Putamen (tissue), 1 donor: ENCODE measurements at regions not wholly inside any gene's neighbourhood (a gene's known extent, or its start where the extent isn't known, plus 50 kb on each side); places are given as distances from the start of the nearest gene placed in this dataset.
A peak's percentile ranks its signal among the peaks of the same experiment; 100 is the strongest.

ENCODE experiments used
- DNase-seq: peaks from one replicate; pipeline ENCODE4 v3.0.0-alpha.2; 2016; ENCODE audit warnings: low spot score

GRCh38 chr7:119102291-119102690 is 877.8 kb downstream of the ANKRD7 start:
- DNase-seq: no peak

- DNase-seq: no peak
Measured at GRCh38 chr7:119105381-119105780, 880.9 kb downstream of the ANKRD7 start.

GRCh38 chr7:119123326-119123725 is 898.8 kb downstream of the ANKRD7 start:
- DNase-seq: no peak

GRCh38 chr7:119127706-119128105 is 903.2 kb downstream of the ANKRD7 start:
- no peak for DNase-seq

- no peak for DNase-seq
Measured at GRCh38 chr7:119132436-119132835, 907.9 kb downstream of the ANKRD7 start.

GRCh38 chr7:119167431-119167830 is 942.9 kb downstream of the ANKRD7 start:
- no peak for DNase-seq

- no peak for DNase-seq
Measured at GRCh38 chr7:119172043-119172442, 947.5 kb downstream of the ANKRD7 start.

GRCh38 chr7:119175911-119176627 is 951.6 kb downstream of the ANKRD7 start:
- DNase-seq: peak; percentile 47

GRCh38 chr7:119177863-119178262 is 953.4 kb downstream of the ANKRD7 start:
- no peak for DNase-seq

GRCh38 chr7:119184124-119184788 is 959.8 kb downstream of the ANKRD7 start:
- DNase-seq: no peak

- no peak for DNase-seq
Measured at GRCh38 chr7:119196183-119196582, 971.7 kb downstream of the ANKRD7 start.

GRCh38 chr7:119197172-119197876 is 972.8 kb downstream of the ANKRD7 start:
- no peak for DNase-seq

GRCh38 chr7:119197877-119198527 is 973.5 kb downstream of the ANKRD7 start:
- DNase-seq: peak; percentile 5

- no peak for DNase-seq
Measured at GRCh38 chr7:119219663-119220062, 995.2 kb downstream of the ANKRD7 start.

GRCh38 chr7:119223930-119224329 is 999.4 kb downstream of the ANKRD7 start:
- no peak for DNase-seq

GRCh38 chr7:119228482-119228881 is 1004.0 kb downstream of the ANKRD7 start:
- DNase-seq: no peak

- no peak for DNase-seq
Measured at GRCh38 chr7:119232091-119232490, 1007.6 kb downstream of the ANKRD7 start.

GRCh38 chr7:119233015-119233414 is 1008.5 kb downstream of the ANKRD7 start:
- no peak for DNase-seq

GRCh38 chr7:119252962-119253361 is 1020.0 kb upstream of the KCND2 start:
- DNase-seq: no peak

GRCh38 chr7:119254742-119255141 is 1018.2 kb upstream of the KCND2 start:
- DNase-seq: no peak

GRCh38 chr7:119256001-119256400 is 1017.0 kb upstream of the KCND2 start:
- no peak for DNase-seq

GRCh38 chr7:119256446-119257131 is 1016.4 kb upstream of the KCND2 start:
- DNase-seq: no peak
